Skin epidermis (tissue), 12 donors: ENCODE measurements at regions not wholly inside any gene's neighbourhood (a gene's known extent, or its start where the extent isn't known, plus 50 kb on each side); places are given as distances from the start of the nearest gene placed in this dataset.

Experiments used
- H3K27ac ChIP-seq, 21 experiments: fragments of 200-600 bp; sonication (generic) in 11 of 21; one replicate each; pipeline ENCODE4 v1.5.0; 2020; ENCODE audit warnings: mild to moderate bottlenecking in 3 of 21, inconsistent platforms in 2 of 21, moderate library complexity in 2 of 21
- H3K4me3 ChIP-seq, 7 experiments: fragments of 200-600 bp; sonication (generic) in 2 of 7; one replicate each; pipeline ENCODE4 v1.5.0; 2020; ENCODE audit warnings: inconsistent platforms in 2 of 7, mild to moderate bottlenecking in 2 of 7, moderate library complexity in 1 of 7

GRCh38 chr1:82279241-82279640 lies 478.5 kb downstream of the ADGRL2 start:
- Histone ChIP-seq H3K27ac (no peak overlapping the region), H3K4me3 (no peak overlapping the region)

- H3K27ac ChIP-seq = no peak overlapping the region
- H3K4me3 ChIP-seq = no peak overlapping the region
Measured at GRCh38 chr1:82273816-82274215, 473.1 kb downstream of the ADGRL2 start.

GRCh38 chr1:82269431-82269830 lies 468.7 kb downstream of the ADGRL2 start:
- Histone ChIP-seq H3K4me3 (no peak overlapping the region), H3K27ac (no peak overlapping the region)

- no peak overlapping the region for H3K4me3 ChIP-seq
- H3K27ac ChIP-seq = no peak overlapping the region
Measured at GRCh38 chr1:82268826-82269225, 468.1 kb downstream of the ADGRL2 start.

DNA sequence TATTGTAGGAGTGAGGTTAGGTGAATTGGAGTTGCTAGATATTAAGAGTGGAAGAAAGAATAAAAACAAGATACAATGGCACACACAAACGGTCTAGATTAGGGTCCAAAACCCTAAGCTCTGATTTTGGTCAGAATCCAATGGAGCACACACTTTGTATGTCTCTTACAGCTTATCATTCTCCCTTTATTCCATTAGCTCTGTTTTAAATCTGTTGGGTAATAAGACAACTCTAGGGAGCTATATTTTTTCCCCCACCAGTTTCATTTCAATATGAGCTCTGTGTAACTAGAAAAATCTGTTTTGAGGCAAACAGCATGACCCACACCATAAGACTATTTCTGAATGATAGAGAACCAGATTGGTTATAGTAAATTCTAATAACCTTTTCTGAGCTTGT lies 465.6 kb downstream of the ADGRL2 start:
- H3K27ac ChIP-seq = peak overlapping the region in 1 of 21 experiments; percentile 14
- H3K4me3 ChIP-seq = no peak overlapping the region

DNA sequence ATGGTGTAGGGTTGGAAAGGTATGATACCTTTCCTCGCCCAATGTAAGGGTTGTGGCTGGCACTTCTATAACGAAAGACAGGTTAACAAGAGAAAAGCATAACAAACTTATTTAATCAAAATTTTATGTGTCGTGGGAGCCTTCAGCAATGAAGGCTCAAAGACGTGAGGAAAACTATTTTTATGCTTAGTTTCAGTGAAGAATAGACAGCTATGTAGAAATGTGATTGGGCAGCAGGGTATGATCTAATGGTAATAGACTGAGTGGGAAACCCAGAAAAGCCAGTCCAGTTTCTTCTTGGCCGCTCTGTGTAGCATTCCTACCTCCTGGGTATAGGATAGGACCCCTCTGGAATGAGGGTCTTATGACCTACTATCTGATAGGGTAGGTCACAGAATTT lies 464.7 kb downstream of the ADGRL2 start:
- no peak overlapping the region for H3K27ac ChIP-seq
- no peak overlapping the region for H3K4me3 ChIP-seq

GRCh38 chr1:82264802-82265201 lies 464.1 kb downstream of the ADGRL2 start:
- Histone ChIP-seq H3K27ac (no peak overlapping the region), H3K4me3 (no peak overlapping the region)

- H3K4me3 ChIP-seq = no peak overlapping the region
- H3K27ac ChIP-seq = no peak overlapping the region
Measured at GRCh38 chr1:82263396-82263795, 462.7 kb downstream of the ADGRL2 start.

- no peak overlapping the region for H3K27ac ChIP-seq
- H3K4me3 ChIP-seq = no peak overlapping the region
Measured at GRCh38 chr1:82260666-82261065, 459.9 kb downstream of the ADGRL2 start.

DNA sequence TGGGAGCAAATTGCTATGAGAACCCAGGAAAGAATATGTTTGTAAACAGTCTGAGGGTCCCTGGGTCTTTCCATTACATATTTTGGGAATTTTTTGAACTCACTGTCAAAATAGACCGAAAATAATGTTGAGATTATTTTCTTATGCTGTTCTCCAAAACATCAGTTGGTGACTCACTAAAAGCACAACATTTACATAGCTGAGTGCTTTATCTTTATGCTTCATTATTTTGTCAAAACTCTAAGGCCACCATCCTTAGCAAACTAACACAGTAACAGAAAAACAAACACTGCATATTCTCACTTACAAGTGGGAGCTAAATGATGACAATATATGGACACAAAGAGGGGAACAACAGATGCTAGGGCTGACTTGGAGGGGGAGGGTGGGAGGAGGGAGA lies 459.3 kb downstream of the ADGRL2 start:
- no peak overlapping the region for H3K4me3 ChIP-seq

GRCh38 chr1:82258887-82259286 lies 458.2 kb downstream of the ADGRL2 start:
- Histone ChIP-seq H3K27ac (no peak overlapping the region), H3K4me3 (no peak overlapping the region)

More for the DNA sequence above, 459.3 kb downstream of the ADGRL2 start:
- no peak overlapping the region for H3K27ac ChIP-seq

DNA sequence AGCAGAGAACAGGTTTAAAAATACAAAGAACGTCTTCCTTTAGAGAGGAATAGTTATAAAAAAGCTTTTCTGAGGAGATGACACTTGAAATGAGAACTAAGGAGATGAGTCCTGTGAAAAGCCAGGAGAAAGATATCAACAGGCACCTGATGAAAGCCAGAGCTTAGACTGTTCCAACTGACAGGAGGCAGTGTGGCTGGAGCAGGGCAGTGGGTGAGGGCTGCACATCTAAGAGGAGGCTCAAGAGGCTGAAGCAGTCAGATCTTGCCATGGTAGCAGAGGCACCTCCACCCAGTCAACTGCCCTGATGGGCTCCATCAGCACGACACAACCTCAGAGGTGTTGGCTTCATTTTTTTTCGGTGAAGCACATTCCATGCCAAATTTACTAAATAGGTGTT lies 445.3 kb downstream of the ADGRL2 start:
- no peak overlapping the region for H3K27ac ChIP-seq
- H3K4me3 ChIP-seq = no peak overlapping the region

DNA sequence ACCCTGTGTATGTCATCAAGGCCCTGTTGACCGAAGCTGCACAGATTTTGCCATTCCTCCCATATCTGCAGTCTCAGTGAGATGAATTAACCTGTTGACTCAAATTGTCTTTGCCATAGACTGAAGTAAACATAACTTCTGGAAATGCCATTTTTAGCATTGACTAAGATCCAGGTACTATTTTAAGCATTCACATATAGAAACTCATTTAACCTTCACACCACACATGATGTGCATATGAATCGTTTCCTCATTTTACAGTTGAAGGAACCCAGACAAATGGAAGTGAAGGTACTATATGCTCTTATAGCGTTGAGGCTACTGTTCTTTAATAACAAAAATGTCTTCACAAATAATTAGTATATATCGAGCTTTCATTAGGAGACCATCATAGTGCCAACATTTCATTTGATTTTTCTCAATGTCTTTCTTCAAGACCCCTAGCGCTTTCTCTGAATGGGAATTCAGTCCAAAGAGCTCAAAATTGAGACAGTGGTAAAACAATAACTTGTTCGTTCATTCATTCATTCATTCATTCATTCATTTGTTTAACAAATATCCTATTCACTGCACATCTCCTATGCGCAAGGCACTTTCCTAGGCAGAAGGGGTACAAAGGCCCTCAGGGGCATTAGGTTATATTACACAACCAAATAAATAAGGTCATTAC lies 444.7 kb downstream of the ADGRL2 start:
- Histone ChIP-seq H3K27ac (no peak overlapping the region), H3K4me3 (no peak overlapping the region)

- no peak overlapping the region for H3K4me3 ChIP-seq
- H3K27ac ChIP-seq = no peak overlapping the region
Measured at GRCh38 chr1:82240571-82240970, 439.8 kb downstream of the ADGRL2 start.

- no peak overlapping the region for H3K27ac ChIP-seq
- no peak overlapping the region for H3K4me3 ChIP-seq
Measured at GRCh38 chr1:82230667-82231066, 429.9 kb downstream of the ADGRL2 start.

- peak overlapping the region in 7 of 21 experiments; percentile 6 to 74 (median 37) for H3K27ac ChIP-seq
- H3K4me3 ChIP-seq = no peak overlapping the region
Measured at GRCh38 chr1:82227306-82228095, 426.8 kb downstream of the ADGRL2 start.

DNA sequence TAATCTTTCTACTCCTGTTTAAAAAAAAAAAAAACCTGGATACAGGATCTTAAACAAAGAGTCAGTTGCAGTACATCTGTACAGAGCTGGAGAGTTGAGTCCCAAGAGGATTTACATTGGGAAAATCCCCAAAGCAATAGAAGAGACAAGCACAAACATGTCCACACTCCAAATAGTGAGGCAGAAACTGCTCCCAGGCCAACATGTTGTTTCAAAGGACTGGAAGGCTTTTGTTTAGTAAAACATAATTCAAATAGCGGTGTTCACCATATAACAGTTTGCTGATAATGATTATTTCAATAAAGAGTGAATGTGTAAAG lies 425.4 kb downstream of the ADGRL2 start:
- H3K27ac ChIP-seq = peak overlapping the region in 4 of 21 experiments; percentile 6 to 66 (median 37)
- no peak overlapping the region for H3K4me3 ChIP-seq

- Histone ChIP-seq H3K4me3 (no peak overlapping the region), H3K27ac (peak overlapping the region in 10 of 21 experiments; percentile 1 to 66 (median 14))
Measured at GRCh38 chr1:82225421-82226185, 424.9 kb downstream of the ADGRL2 start.

DNA sequence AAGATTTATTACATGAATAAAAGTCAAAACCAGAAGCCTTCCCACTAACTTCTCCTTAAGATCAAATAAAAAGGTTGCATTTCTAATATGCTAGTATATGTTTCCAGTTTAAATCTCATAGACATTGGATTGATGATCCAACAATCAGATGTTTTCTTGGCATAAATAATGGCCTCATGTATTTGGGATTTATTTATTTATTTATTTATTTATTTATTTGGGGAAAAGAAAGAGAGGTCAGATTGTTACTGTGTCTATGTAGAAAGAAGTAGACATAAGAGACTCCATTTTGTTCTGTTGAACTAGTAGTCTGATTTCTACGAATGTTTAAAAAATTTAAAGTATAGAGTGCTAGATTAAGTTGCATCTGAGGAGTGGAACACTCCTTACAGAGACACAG lies 422.4 kb downstream of the ADGRL2 start:
- H3K27ac ChIP-seq = no peak overlapping the region
- H3K4me3 ChIP-seq = no peak overlapping the region

DNA sequence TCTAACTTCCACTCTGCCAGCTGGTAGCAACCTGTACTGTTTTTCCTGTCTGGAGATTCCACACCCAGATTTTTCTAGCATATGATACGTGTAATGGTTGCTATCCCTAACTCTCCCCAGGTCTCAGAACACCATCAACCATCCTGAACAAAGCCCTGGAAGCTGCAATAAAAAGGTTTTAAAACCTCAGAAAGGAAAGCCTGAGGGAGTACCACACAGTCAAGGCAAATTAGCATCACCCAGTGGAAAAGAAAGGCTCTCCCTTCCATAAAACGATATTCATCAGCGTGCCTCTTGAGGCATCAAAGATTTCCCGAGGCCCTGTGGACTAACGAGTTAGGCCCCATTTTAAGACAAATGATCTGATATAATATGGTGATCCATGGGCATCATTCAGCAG lies 421.0 kb downstream of the ADGRL2 start:
- H3K27ac ChIP-seq = no peak overlapping the region
- H3K4me3 ChIP-seq = no peak overlapping the region

DNA sequence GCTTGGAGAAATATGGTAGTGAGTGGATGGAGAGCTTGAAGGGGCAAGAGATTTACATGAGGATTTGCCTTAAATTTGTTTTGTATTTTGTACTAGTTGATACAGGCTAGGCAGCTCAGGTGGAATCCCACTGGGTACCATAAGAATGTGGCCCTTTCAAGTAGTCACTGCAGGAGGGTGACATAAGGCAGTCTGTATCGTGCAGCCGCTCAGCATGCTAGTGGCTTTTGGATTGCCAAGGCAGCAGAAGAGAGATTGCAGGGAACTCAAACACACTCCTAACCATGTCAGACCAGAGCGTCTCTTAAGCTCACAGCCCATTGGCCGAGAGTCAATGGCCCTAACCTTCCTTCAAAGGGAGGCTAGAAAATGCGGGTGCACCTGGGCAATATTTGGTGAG lies 420.0 kb downstream of the ADGRL2 start:
- Histone ChIP-seq H3K4me3 (no peak overlapping the region), H3K27ac (no peak overlapping the region)
